ENCODE measurements at regions not wholly inside any gene's neighbourhood (a gene's known extent, or its start where the extent isn't known, plus 50 kb on each side); places are given as distances from the start of the nearest gene placed in this dataset.

- no peak overlapping the region for H3K4me3 ChIP-seq (ENCODE audit: low read depth, low read length)
- H3K9me3 ChIP-seq (ENCODE audit: control insufficient read depth, low read length) = no peaks in the 10 kb centered on the region
- H3K4me1 ChIP-seq = no peaks in the 10 kb centered on the region
- H3K27me3 ChIP-seq (ENCODE audit: control insufficient read depth, insufficient read depth, low read length) = no peaks in the 10 kb centered on the region
- H3K79me2 ChIP-seq = no peaks in the 10 kb centered on the region
- no peak for TF ChIP-seq CTCF (IDR thresholded peaks at IDR 0.05)
- no peak overlapping the region for H3K4me2 ChIP-seq (ENCODE audit: low read length)
- H3K36me3 ChIP-seq (ENCODE audit: control insufficient read depth, insufficient read depth, low read length) = no peaks in the 10 kb centered on the region
- no peak overlapping the region for H2AFZ ChIP-seq
- H3K9ac ChIP-seq = no peak overlapping the region
- no peak overlapping the region for H3K27ac ChIP-seq
Observed at GRCh38 chr2:147438882-147439281, 405.9 kb upstream of the ACVR2A start.

- Histone ChIP-seq H3K4me1 (no peaks in the 10 kb centered on the region), H2AFZ (no peak overlapping the region), H3K4me3 (ENCODE audit: low read depth, low read length) (no peak overlapping the region), H3K27ac (no peak overlapping the region), H3K9me3 (ENCODE audit: control insufficient read depth, low read length) (no peaks in the 10 kb centered on the region), H3K27me3 (ENCODE audit: control insufficient read depth, insufficient read depth, low read length) (no peaks in the 10 kb centered on the region), H3K36me3 (ENCODE audit: control insufficient read depth, insufficient read depth, low read length) (no peaks in the 10 kb centered on the region), H3K9ac (no peak overlapping the region), H3K79me2 (no peaks in the 10 kb centered on the region), H3K4me2 (ENCODE audit: low read length) (no peak overlapping the region)
- TF ChIP-seq CTCF (IDR thresholded peaks at IDR 0.05) = no peak
Observed at GRCh38 chr2:147433822-147434221, 411.0 kb upstream of the ACVR2A start.

- Histone ChIP-seq H3K4me3 (ENCODE audit: low read depth, low read length) (no peak overlapping the region), H2AFZ (no peak overlapping the region), H3K9me3 (ENCODE audit: control insufficient read depth, low read length) (no peaks in the 10 kb centered on the region), H3K27ac (no peak overlapping the region), H3K79me2 (no peaks in the 10 kb centered on the region), H3K9ac (no peak overlapping the region), H3K36me3 (ENCODE audit: control insufficient read depth, insufficient read depth, low read length) (no peaks in the 10 kb centered on the region), H3K4me1 (no peaks in the 10 kb centered on the region), H3K4me2 (ENCODE audit: low read length) (no peak overlapping the region), H3K27me3 (ENCODE audit: control insufficient read depth, insufficient read depth, low read length) (no peaks in the 10 kb centered on the region)
- TF ChIP-seq CTCF (IDR thresholded peaks at IDR 0.05) = no peak
Observed at GRCh38 chr2:147430408-147430807, 414.4 kb upstream of the ACVR2A start.

GRCh38 chr2:147428120-147428747 lies 416.6 kb upstream of the ACVR2A start:
- no peaks in the 10 kb centered on the region for H3K27me3 ChIP-seq (ENCODE audit: control insufficient read depth, insufficient read depth, low read length)
- no peaks in the 10 kb centered on the region for H3K4me1 ChIP-seq
- no peaks in the 10 kb centered on the region for H3K9me3 ChIP-seq (ENCODE audit: control insufficient read depth, low read length)
- no peak overlapping the region for H3K27ac ChIP-seq
- no peaks in the 10 kb centered on the region for H3K79me2 ChIP-seq
- no peak overlapping the region for H3K9ac ChIP-seq
- H2AFZ ChIP-seq = no peak overlapping the region
- TF ChIP-seq CTCF (IDR thresholded peaks at IDR 0.05) = no peak
- H3K4me3 ChIP-seq (ENCODE audit: low read depth, low read length) = no peak overlapping the region
- H3K36me3 ChIP-seq (ENCODE audit: control insufficient read depth, insufficient read depth, low read length) = no peaks in the 10 kb centered on the region
- no peak overlapping the region for H3K4me2 ChIP-seq (ENCODE audit: low read length)

GRCh38 chr2:147425437-147426029 lies 419.3 kb upstream of the ACVR2A start:
- Histone ChIP-seq H3K79me2 (no peaks in the 10 kb centered on the region), H3K27me3 (ENCODE audit: control insufficient read depth, insufficient read depth, low read length) (no peaks in the 10 kb centered on the region), H3K4me1 (no peaks in the 10 kb centered on the region), H3K9ac (no peak overlapping the region), H2AFZ (no peak overlapping the region), H3K4me3 (ENCODE audit: low read depth, low read length) (no peak overlapping the region), H3K9me3 (ENCODE audit: control insufficient read depth, low read length) (no peaks in the 10 kb centered on the region), H3K27ac (no peak overlapping the region), H3K4me2 (ENCODE audit: low read length) (no peak overlapping the region), H3K36me3 (ENCODE audit: control insufficient read depth, insufficient read depth, low read length) (no peaks in the 10 kb centered on the region)
- TF ChIP-seq CTCF (IDR thresholded peaks at IDR 0.05) = no peak

Measured in parathyroid adenoma (tissue), 2 donors.